22Rv1 (cell line): ENCODE measurements at regions not wholly inside any gene's neighbourhood (a gene's known extent, or its start where the extent isn't known, plus 50 kb on each side); places are given as distances from the start of the nearest gene placed in this dataset.

ENCODE experiments used
- ZFX ChIP-seq: fragments of 450-650 bp; IDR thresholded peaks from 2 replicates; pipeline ENCODE4 v1.6.1; 2017; ENCODE audit warnings: antibody characterized with exemption, borderline replicate concordance
- TF ChIP-seq, protein P1 (sequence below): fragments of 450-650 bp; IDR thresholded peaks from 2 replicates; pipeline ENCODE4 v1.5.1; 2017; ENCODE audit warnings: mild to moderate bottlenecking

DNA sequence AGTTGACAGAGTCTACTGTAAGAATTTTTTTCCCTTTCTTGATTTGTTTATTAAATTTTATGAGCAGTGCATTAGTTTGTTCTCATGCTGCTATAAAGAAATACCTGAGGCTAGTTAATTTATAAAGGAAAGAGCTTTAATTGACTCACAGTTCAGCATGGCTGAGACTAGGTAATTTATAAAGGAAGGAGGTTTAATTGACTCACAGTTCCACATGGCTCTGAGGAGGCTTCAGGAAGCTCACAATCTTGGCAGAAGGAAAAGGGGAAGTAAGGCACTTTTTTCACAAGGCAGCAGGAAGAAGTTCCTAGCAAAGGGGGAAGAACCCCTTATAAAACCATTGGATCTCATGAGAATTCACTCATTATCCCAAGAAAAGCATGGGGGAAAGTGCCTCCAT is 191.4 kb upstream of the VRK2 start:
- TF ChIP-seq, protein P1, sequence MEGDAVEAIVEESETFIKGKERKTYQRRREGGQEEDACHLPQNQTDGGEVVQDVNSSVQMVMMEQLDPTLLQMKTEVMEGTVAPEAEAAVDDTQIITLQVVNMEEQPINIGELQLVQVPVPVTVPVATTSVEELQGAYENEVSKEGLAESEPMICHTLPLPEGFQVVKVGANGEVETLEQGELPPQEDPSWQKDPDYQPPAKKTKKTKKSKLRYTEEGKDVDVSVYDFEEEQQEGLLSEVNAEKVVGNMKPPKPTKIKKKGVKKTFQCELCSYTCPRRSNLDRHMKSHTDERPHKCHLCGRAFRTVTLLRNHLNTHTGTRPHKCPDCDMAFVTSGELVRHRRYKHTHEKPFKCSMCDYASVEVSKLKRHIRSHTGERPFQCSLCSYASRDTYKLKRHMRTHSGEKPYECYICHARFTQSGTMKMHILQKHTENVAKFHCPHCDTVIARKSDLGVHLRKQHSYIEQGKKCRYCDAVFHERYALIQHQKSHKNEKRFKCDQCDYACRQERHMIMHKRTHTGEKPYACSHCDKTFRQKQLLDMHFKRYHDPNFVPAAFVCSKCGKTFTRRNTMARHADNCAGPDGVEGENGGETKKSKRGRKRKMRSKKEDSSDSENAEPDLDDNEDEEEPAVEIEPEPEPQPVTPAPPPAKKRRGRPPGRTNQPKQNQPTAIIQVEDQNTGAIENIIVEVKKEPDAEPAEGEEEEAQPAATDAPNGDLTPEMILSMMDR = no peak
- TF ChIP-seq ZFX = no peak
